Activated CD8-positive, alpha-beta memory T cell treated with anti-CD3 and anti-CD28 coated beads for 36 hours (primary cell): ENCODE measurements at regions not wholly inside any gene's neighbourhood (a gene's known extent, or its start where the extent isn't known, plus 50 kb on each side); places are given as distances from the start of the nearest gene placed in this dataset.

Source experiments
- CTCF ChIA-PET: fragments of 350-600 bp; sonication (Branson Sonifier 250); formaldehyde crosslinking; loops from one replicate; lab custom pipeline; 2021; ENCODE audit warnings: antibody characterized with exemption; lab: Charles Lee
- POLR2A ChIA-PET: fragments of 350-600 bp; sonication (Branson Sonifier 250); formaldehyde crosslinking; loops from one replicate; lab custom pipeline; 2021; ENCODE audit warnings: antibody characterized with exemption; lab: Charles Lee

GRCh38 chr21:45592208-45592619 lies 50.0 kb upstream of the SLC19A1 start:
- POLR2A ChIA-PET: interaction anchor here (1.0 kb wide), 1 partner anchor 41 kb away, joined by 3 read pairs; no protein-coding TSS in a partner anchor
- CTCF ChIA-PET: interaction anchor here (0.9 to 1.0 kb wide), 2 partner anchors 36 to 49 kb away, joined by 3 to 5 read pairs; no protein-coding TSS in a partner anchor

GRCh38 chr21:45592626-45593134 lies 50.4 kb upstream of the SLC19A1 start:
- CTCF ChIA-PET: interaction anchor here (0.9 to 1.0 kb wide), 2 partner anchors 37 to 48 kb away, joined by 3 to 5 read pairs; no protein-coding TSS in a partner anchor

GRCh38 chr21:45593162-45594022 lies 50.1 kb upstream of the PCBP3 start:
- POLR2A ChIA-PET: no interaction called here
- CTCF ChIA-PET: no interaction called here

More at GRCh38 chr21:45592626-45593134, 50.4 kb upstream of the SLC19A1 start:
- POLR2A ChIA-PET: interaction anchor here (1.0 kb wide), 1 partner anchor 42 kb away, joined by 3 read pairs; no protein-coding TSS in a partner anchor
